Fibroblast of skin of left quadriceps (primary cell): ENCODE measurements at regions not wholly inside any gene's neighbourhood (a gene's known extent, or its start where the extent isn't known, plus 50 kb on each side); places are given as distances from the start of the nearest gene placed in this dataset.

Source experiments
- DNase-seq, 2 experiments: peaks; one replicate each; pipeline ENCODE4 v3.0.0-alpha.2; 2013; ENCODE audit warnings: low read depth in 2 of 2

DNA sequence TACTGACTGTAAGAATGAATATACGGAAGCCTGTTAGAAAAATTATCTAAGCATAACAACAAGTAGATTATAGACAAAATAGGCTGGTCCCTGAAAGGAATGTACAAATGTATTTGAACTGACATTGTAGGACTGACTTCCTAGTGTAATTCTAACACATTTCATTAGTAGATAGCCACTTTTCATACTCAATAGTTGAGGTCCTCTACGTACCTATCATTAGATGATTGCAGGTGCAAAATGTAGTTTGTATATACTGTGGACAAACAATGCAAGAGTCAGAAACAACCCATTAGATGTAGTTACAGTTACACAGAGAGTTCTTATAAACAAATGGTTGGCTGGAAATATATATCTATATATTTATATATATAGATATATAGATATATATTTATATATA is 402.3 kb upstream of the SLITRK6 start:
- DNase-seq = no peak

DNA sequence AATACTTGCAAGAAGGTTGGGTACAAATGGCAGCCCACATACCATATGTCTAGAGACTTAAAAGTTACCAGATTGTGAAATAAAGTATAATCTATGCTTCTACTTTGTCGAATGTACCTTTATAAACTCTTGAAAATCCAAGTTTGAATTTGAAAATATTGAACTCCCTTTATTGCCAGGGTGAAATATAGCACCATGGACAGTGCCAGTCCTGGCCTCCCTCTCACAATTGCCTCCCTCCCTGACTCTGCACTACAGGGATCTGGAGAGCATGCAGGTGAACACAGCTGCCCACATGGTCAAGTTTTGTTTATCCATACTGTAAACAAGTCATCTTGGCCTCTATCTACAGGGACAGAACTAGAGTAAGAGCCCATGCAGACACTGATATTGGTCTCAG is 394.1 kb upstream of the SLITRK6 start:
- no peak for DNase-seq

DNA sequence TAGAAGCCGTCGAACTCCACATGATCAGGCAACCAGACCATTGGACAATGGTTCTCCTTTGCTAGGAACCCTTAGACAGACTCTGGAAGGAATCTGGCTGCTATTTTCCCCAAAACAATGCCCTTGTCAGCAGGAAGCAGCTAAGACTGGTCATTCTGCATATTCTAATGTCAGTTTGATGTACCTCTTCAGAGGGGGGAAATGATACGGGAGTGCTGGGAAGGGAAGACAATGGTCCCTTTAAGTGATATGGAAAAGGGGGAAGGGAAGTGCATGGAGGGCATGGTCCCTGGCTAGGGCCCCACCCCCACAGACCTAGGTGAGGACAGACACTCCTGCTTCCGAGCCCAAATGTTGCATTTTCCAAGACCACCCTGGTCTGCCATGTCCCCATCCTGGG is 389.0 kb upstream of the SLITRK6 start:
- DNase-seq = no peak

DNA sequence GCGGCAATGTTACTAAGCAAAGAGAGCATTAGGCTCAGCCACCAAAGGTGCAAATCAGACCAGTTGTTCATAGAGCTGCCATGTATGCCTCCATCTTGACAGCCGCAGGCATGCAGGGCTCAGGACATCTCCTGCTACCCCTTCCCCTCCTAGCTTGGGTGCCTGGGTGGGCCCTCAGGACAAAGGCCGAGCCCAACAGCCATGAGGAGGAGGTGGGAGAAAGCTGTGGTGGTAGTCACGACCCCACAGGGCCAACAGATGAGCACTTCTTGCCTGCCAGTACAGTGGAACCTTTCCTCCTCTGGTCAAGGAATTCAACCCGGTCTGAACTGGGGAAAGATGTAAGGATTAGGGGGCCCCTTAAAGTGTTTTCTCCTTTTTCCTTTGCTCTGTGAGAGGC is 386.4 kb upstream of the SLITRK6 start:
- DNase-seq = no peak

DNA sequence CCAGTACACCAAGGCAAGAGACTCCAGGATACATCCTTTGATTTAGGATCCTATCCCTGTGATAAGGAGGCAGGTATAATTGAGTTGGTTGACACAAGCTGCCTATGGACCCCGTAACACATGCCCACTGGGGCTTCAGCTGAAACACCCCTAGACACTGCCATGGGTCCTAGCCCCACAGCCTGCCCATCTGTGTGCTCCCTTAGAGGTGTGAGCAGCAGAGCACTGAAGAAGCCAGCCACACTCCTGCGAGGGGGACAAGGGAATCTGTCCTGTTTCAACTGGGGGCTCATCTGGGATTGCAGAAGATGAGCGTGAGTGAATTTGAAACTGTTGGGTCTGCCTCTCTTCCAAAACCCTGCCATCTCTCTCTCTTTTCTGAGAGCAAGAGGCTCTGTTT is 385.9 kb upstream of the SLITRK6 start:
- DNase-seq = no peak

DNA sequence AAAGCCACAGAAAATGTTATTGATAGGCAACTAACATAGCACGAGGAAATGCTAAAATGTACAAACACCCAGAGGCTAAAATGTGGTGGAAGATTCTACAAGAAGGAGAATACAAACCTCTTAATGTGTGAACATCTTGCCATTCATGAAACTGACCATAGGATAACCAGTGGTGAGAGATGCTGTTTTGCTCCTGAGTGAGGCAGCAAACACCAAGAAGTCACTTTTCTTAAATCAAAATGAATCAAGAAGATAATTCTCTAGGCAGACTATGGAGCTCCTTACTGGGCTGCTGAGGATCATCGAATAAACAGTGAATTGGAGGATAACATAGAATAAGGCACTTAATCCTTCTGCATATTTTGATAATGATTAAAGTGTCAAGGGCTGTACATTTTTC is 375.4 kb upstream of the SLITRK6 start:
- DNase-seq = no peak

DNA sequence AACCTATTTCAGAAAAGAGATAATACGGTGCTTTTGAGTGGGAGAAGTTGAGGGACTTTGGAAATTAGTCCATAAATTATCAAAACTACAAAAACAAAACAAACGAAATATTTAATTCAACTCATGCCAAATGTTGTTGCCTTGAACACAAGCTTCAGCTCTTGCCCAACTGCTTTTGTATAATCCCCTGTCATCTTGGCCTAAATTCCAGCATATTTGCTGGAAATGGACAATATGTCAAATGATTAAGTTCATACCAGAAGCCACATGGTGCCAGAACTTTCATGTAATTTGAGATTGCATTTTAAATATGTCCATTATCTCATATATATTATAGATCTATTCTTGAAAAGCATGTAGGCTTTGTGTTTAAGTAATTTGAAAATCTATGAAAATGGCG is 373.7 kb upstream of the SLITRK6 start:
- DNase-seq = no peak

DNA sequence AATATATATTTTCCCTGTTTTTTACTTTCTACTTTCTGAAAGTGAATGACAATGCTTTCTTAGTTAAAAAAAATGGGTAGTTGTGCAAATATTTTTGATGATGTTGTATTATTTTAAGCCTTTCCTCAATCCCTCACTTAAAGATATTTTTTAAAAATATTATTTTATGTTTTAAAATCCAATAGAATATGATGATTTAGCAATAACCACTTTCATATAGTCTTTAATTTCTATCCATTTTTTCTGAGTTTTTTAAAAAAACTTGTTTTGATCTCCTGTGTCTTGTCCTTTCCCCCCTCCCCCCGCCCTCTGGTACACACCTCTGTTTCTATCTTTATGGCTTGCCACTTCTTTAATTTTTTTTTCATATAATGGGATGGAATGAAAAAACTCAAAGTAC is 362.0 kb upstream of the SLITRK6 start:
- DNase-seq = no peak

DNA sequence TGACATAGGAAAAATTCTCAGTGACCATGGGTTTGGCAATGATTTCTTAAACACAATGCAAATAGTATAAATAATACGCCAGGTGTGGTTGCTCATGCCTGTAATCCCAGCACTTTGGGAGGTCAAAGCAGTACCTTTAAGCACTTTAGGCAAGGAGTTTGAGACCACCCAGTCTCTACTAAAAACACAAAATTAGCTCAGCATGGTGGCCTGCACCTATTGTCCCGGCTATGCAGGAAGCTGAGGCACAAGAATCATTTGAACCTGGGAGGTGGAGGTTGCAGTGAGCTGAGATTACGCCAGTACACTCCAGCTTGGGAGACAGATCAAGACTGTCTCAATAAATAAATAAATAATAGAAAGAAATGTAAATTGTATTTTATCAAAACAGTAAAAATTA is 356.5 kb upstream of the SLITRK6 start:
- DNase-seq = no peak

DNA sequence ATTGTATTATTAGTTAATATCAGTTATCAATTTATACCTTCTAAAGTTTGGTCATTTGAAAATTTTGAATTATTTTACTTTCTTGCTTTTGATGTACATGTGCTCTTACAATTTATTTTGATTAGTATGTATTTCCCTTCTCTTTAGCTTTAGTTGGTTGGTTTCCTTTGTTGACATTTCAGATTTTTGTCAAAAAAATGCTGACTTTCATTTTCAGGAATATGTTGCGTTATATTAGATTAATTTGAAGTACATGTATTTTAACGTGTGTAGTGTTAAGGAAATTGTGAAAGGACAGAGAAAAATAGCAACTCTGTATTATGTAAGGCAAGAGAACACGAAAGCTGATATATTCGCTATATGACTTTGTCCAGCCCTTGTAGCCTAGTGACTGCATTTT is 342.9 kb upstream of the SLITRK6 start:
- DNase-seq = no peak

DNA sequence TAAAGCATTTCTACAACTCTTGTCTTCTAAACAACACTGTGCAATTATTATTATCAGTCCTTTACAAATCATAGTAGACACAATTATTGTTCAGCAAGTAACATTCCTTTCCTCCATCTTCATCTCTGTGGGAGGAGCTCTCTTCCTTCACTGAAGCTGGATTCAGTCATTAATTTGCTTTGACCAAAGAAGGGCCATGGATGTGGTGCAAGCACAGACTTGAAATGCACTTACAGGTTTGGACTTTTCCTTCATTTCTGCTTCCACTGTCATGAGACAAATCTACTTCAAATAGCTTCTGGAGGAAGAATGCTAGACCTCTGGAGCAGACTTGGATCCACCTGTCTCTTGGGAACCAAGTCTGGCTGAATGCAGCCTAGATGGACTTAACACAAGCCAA is 336.6 kb upstream of the SLITRK6 start:
- no peak for DNase-seq

DNA sequence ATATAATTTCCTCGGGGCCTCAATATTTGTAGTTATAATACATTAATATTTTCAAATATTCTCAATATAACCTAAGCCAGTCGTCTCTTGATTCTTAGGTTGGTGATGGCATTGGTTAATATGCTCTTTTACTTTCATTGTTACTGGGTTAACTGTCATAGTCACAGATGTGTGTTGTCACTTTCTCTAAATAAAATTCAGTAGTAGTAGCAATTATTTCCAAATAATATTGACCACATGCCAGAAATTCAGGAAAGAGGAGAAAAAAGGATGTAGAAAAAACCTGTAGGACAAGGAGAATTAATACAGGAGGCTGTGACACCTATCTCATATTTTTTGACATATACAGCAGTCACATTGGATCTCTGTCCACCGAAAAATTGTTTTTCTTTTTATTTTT is 322.7 kb upstream of the SLITRK6 start:
- no peak for DNase-seq

DNA sequence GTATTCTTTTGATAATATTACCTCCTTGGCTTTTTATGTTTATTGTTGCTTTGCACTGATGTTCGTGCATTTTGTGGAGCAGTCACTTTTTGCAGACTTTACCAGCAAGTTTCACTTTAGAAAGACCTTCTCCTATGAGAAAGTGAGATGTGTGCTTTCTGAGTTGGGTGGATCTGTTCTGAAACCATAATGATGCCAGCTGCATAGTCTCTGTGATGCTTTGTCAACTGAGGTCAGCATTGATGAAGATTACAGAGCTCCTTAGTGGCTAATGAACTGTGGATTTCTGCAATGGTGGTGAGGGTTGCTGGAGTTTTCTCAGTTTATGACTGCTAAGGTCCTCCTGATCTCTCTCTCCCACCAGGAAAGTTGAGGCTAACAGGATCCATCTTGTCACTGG is 309.9 kb upstream of the SLITRK6 start:
- no peak for DNase-seq

DNA sequence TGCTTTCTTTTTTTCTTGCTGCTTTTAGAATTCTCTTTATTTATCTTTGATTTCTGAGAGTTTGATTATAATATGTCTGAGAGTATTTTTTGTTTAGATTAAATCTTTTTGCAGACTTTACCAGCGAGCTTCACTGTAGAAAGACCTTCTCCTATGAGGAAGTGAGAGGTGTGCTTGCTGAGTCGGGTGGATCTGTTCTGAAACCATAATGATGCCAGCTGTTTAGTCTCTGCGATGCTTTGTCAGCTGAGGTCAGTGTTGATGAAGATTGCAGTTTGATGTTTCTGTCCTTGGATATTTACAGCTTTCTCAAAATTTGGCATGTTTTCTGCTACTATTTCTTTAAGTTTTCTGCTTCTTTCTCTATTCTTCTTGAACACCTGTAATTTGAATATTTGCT is 309.1 kb upstream of the SLITRK6 start:
- DNase-seq = no peak

DNA sequence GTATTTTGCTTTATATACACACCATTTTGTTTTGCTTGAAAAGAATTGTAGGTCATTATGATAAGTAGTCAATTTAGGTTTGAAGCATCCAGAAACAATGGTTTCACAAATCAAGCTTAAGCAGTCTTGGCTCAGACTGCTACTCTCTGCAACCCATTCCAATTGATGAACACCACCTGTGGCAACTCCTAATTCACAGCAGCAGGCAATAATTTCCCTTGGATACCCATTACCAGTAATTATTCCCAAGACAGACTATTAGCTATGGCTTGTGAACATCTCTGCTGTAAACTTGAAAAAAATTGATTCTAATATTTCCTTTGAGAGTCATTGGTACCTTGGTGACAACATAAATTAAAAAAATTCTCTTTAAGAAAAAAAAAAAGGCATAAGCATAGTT is 299.3 kb upstream of the SLITRK6 start:
- no peak for DNase-seq

DNA sequence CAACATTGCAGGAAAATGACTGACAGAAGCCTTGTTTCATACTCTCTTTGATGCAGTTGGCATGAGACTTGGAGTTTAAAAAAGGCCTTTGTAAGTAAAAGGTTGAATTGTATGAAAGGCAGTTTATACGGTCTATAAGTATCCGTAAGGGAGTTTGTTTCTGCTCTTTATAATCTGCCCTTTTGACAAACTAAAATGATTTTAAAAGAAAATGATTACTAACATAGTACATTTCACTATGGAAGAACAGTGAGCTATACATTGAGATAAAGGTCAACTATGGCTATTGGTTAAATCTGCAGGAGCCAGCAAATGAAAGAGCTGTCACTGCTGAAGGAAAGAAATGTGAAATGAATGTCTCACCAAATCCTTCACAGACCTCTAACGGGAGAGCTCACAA is 296.1 kb upstream of the SLITRK6 start:
- no peak for DNase-seq

DNA sequence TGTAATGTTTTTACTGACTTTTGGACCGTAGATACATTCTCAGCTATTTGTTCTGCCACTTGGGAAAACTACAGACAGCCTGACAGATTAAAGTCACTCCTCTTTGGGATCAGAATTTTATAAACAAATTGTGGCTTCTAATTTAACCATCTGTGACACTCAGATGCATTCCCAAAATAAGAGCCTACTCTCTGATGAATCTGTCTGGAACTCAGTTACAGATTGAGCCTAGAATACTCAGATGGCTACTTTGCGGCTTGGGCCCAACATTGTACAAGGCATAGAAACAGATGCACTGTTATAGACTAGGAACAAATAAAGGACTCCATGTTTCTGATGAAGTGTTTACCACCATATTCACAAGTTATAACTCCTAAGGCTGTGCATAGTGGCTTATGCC is 291.0 kb upstream of the SLITRK6 start:
- no peak for DNase-seq

DNA sequence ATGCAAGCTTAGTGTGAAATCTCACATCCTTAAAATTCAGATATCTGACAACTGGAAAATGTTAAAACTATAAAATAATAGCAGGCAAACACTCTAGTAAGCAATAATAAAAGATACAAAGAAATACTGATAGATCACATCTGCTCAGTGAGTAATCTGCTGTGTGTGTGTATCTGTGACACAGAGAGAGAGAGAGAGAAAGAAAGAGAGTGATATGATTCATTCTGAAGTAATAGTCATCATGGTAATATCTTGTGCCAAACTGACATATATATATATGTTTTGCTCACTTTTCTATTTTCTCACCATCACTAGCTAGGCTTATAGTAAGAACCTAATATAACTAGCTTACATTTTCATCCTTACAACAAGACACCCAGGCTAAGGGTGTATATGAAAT is 288.0 kb upstream of the SLITRK6 start:
- no peak for DNase-seq

DNA sequence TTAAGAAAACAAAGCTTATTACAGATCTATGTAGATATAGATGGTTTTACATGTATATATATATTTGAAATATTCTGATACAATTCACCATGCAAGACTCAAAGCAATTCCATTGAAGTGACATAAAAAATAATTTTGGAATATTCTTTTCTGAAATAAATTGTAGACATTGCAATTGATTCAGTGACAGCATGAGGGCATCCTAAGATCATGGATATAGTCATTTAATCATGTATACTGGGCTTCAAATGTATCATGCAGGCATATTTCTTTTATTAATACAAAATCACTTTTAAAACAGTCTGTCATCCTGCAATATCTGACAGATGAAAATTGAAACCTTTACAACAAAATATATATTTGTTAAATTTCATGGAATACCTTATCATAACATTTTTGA is 286.7 kb upstream of the SLITRK6 start:
- no peak for DNase-seq

DNA sequence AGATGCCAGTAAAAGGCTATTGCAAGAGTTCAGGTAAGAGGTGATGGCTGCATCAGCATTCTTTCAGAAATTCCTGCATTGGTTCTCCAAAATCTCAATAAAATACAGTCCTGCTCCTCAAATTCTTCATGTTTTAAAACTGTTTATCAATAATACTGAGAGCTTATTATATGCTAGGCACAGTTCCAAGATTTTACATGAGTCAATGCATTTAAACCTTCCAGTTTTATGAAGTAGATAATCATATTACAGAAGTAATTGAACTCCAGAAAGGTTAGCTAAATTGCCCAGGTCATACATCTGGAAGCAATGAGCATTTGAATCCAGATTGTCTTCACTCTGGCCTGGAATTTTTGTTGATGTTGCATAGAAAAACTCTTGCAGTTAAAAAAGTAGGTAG is 282.9 kb upstream of the SLITRK6 start:
- no peak for DNase-seq

DNA sequence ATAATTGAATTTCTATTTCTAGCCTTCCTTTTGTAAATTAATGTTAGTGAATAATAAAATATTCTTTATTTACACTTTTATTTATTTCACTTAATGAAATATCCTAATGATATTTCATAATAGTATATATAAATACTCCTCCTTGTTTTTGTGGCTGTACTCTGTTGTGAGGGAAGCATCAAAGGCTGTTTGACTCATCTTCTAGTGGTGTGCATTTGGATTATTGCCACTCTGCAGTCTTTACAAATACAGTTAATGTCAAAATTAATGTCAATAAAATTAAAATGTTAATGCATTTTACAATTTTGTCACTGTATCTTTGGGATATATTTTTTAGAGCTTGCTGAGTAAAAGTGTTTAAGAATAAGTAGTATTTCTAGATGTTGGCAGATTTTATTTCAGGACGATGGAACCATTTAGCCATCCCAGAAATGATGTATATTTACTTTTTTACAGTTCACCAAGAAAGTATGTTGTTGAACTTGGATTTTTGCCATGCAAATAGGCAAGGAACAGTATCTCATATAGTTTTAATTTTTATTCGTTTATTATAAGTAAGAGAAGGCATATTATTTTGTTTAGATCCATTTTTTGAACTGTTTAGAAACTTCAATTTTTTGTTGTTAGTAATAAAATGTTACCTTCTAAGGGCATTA is 281.2 kb upstream of the SLITRK6 start:
- DNase-seq = no peak

DNA sequence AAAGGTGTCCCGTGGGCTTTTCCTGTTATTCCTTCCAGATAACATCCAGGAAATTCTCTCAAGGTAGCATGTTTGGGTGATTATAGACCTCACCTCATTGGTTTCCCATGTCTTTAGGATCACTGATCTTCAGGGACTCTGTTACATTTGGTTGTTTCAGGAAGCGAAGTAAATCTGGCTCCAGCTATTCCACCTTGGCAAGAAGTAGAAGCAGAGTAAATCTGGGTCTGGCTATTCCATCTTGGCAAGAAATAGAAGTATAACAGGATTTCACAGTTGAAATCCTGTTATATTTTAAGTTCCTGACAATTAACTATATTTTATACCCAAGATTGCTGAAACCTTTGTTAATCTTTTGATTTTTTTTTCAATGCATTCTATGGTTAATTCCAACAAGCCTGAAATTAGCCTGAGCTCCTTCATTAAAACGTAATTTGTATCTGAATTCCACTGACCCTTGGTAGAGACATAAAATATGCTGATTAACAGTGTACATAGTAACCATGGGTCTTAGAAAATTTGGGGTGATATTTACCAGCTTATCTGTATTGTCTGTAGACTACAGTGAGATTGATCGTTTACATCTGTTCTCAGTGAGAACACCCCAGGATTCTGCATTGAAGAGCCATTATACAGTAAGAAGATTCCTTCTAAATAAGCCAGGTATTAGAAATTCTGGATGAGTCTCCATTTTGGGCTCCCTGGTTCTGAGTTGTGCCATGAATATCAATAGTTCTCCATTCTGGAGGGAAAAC is 267.6 kb upstream of the SLITRK6 start:
- DNase-seq = no peak

DNA sequence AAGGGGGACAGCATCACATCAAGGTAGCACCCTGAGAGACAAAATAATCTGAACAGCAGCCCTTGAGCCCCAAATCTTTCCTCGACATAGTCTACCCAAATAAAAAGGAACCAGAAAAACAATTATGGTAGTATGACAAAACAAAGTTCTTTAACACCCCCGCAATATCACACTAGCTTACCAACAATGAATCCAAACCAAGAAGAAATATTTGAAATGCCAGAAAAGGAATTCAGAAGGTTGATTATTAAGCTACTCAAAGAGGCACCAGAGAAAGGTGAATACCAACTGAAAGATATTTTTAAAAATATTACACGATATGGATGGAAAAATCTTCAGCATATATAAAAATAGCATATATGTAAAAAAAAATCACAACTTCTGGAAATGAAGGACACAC is 252.9 kb upstream of the SLITRK6 start:
- DNase-seq = no peak
